ENCODE measurements at regions not wholly inside any gene's neighbourhood (a gene's known extent, or its start where the extent isn't known, plus 50 kb on each side); places are given as distances from the start of the nearest gene placed in this dataset.
"Not testable (repeated sequence)": the region's sequence is repeated elsewhere in the genome, so short reads cannot be mapped to it uniquely, and the experiment has no call there.

GRCh38 chr22:16463472-16463871 is 129.1 kb downstream of the CCT8L2 start:
- TF ChIP-seq CTCF (IDR thresholded peaks at IDR 0.05); POLR2AphosphoS5 (IDR thresholded peaks at IDR 0.05; ENCODE audit: low read depth, low read length); TCF7L2 (IDR thresholded peaks at IDR 0.05; ENCODE audit: low read depth, low read length): not testable (repeated sequence)

Data from Panc1 (cell line).